Testis (tissue), 2 donors: ENCODE measurements at regions not wholly inside any gene's neighbourhood (a gene's known extent, or its start where the extent isn't known, plus 50 kb on each side); places are given as distances from the start of the nearest gene placed in this dataset.

Experiments used
- DNase-seq: peaks from one replicate; pipeline ENCODE4 v3.0.0-alpha.2; 2019
- H3K27ac ChIP-seq, 2 donors: fragments of 200-600 bp; sonication (generic); one replicate each; pipeline ENCODE4 v1.5.1; 2019
- H3K27me3 ChIP-seq: fragments of 200-600 bp; sonication (generic); one replicate; pipeline ENCODE4 v1.5.1; 2019
- H3K36me3 ChIP-seq: fragments of 200-600 bp; sonication (generic); one replicate; pipeline ENCODE4 v1.5.1; 2017; ENCODE audit warnings: low read depth; ENCODE audit errors: missing control alignments
- H3K4me1 ChIP-seq: fragments of 200-600 bp; sonication (generic); one replicate; pipeline ENCODE4 v1.5.1; 2019
- H3K4me3 ChIP-seq, 2 donors: fragments of 200-600 bp; sonication (generic); one replicate each; pipeline ENCODE4 v1.5.1; 2017 to 2019
- H3K9me3 ChIP-seq: fragments of 200-600 bp; sonication (generic); one replicate; pipeline ENCODE4 v1.5.1; 2017
- CTCF ChIP-seq, 3 experiments: fragments of 450-650 bp in 2 of 3; fragments of 200-600 bp in 1 of 3; sonication (generic) in 1 of 3; IDR thresholded peaks; one replicate each; pipeline ENCODE4 v1.5.1; 2016 to 2019; ENCODE audit warnings: antibody characterized with exemption in 3 of 3, mild to moderate bottlenecking in 2 of 3, moderate library complexity in 1 of 3
- POLR2A ChIP-seq: fragments of 450-650 bp; IDR thresholded peaks from one replicate; pipeline ENCODE4 v1.6.1; 2017; ENCODE audit warnings: antibody characterized with exemption, mild to moderate bottlenecking, moderate library complexity
- WGBS, 2 donors: methylation state at CpG; one replicate each; pipeline ENCODE4 v1.1.5; 2018; 5-methylcytosine and 5-hydroxymethylcytosine counted together
- intact Hi-C: fragments of 100-400 bp; cut with DNase I; formaldehyde crosslinking; loops from one replicate; pipeline ENCODE4 v1.15.1; 2023; ENCODE audit warnings: low total_unique reads

GRCh38 chr4:124534131-124534530 is 178.4 kb downstream of the ANKRD50 start:
- intact Hi-C loops: no loop called here
- 76 to 87% methylated on average over 2 of the region's 2 CpGs for WGBS, 2 donors

GRCh38 chr4:124535003-124535402 is 177.5 kb downstream of the ANKRD50 start:
- no peak for TF ChIP-seq CTCF (IDR thresholded peaks at IDR 0.05)
- no peak for TF ChIP-seq POLR2A
- H3K27me3 ChIP-seq: no peaks in the 10 kb centered on the region
- WGBS, 2 donors: 95 to 100% methylated on average over 1 of the region's 1 CpG
- DNase-seq: no peak
- no peaks in the 10 kb centered on the region for H3K9me3 ChIP-seq
- H3K36me3 ChIP-seq: no peaks in the 10 kb centered on the region
- H3K27ac ChIP-seq: no peak overlapping the region
- H3K4me3 ChIP-seq: no peak overlapping the region
- intact Hi-C loops: no loop called here
- H3K4me1 ChIP-seq: no peaks in the 10 kb centered on the region

More at GRCh38 chr4:124534131-124534530, 178.4 kb downstream of the ANKRD50 start:
- Histone ChIP-seq H3K4me1 (no peaks in the 10 kb centered on the region), H3K9me3 (no peaks in the 10 kb centered on the region), H3K27ac (no peak overlapping the region), H3K27me3 (no peaks in the 10 kb centered on the region), H3K36me3 (no peaks in the 10 kb centered on the region), H3K4me3 (no peak overlapping the region)
- DNase-seq: no peak
- TF ChIP-seq POLR2A: no peak
- no peak for TF ChIP-seq CTCF (IDR thresholded peaks at IDR 0.05)

GRCh38 chr4:124536946-124537345 is 175.6 kb downstream of the ANKRD50 start:
- no peak for DNase-seq
- Histone ChIP-seq H3K36me3 (no peaks in the 10 kb centered on the region), H3K4me3 (no peak overlapping the region), H3K4me1 (no peaks in the 10 kb centered on the region), H3K27me3 (no peaks in the 10 kb centered on the region), H3K9me3 (no peaks in the 10 kb centered on the region), H3K27ac (no peak overlapping the region)
- 91% methylated on average over 4 of the region's 4 CpGs for WGBS, 2 donors
- intact Hi-C loops: no loop called here
- no peak for TF ChIP-seq POLR2A
- no peak for TF ChIP-seq CTCF (IDR thresholded peaks at IDR 0.05)

- H3K4me1 ChIP-seq: no peaks in the 10 kb centered on the region
- no peaks in the 10 kb centered on the region for H3K27me3 ChIP-seq
- no peaks in the 10 kb centered on the region for H3K9me3 ChIP-seq
- H3K36me3 ChIP-seq: no peaks in the 10 kb centered on the region
- H3K27ac ChIP-seq: no peak overlapping the region
- no peak for TF ChIP-seq POLR2A
- no peak for TF ChIP-seq CTCF (IDR thresholded peaks at IDR 0.05)
- no peak for DNase-seq
- intact Hi-C loops: no loop called here
- no peak overlapping the region for H3K4me3 ChIP-seq
These were observed 174.6 kb downstream of the ANKRD50 start for GRCh38 chr4:124537971-124538370.

GRCh38 chr4:124540014-124540413 is 172.5 kb downstream of the ANKRD50 start:
- Histone ChIP-seq H3K27ac (no peak overlapping the region), H3K4me1 (no peaks in the 10 kb centered on the region), H3K9me3 (no peaks in the 10 kb centered on the region), H3K27me3 (no peaks in the 10 kb centered on the region), H3K4me3 (no peak overlapping the region), H3K36me3 (no peaks in the 10 kb centered on the region)
- intact Hi-C loops: no loop called here
- DNase-seq: no peak
- TF ChIP-seq POLR2A: no peak
- TF ChIP-seq CTCF (IDR thresholded peaks at IDR 0.05): no peak
- 84 to 86% methylated on average over 3 of the region's 3 CpGs for WGBS, 2 donors
